Fibroblast of lung (primary cell): ENCODE measurements at regions not wholly inside any gene's neighbourhood (a gene's known extent, or its start where the extent isn't known, plus 50 kb on each side); places are given as distances from the start of the nearest gene placed in this dataset.

Experiments used
- CTCF ChIP-seq, 2 donors: IDR thresholded peaks in 1 of 2; conservative IDR thresholded peaks in 1 of 2; 1 replicate in 1 of 2; 2 replicates in 1 of 2; pipeline ENCODE4 v1.5.1; 2011 to 2012; ENCODE audit warnings: low read length in 2 of 2, control low read depth in 1 of 2, inconsistent platforms in 1 of 2, low read depth in 1 of 2, mild to moderate bottlenecking in 1 of 2
- EZH2 ChIP-seq: IDR thresholded peaks from 2 replicates; pipeline ENCODE4 v1.5.1; 2012; ENCODE audit warnings: low read length, control low read depth, mild to moderate bottlenecking; ENCODE audit errors: missing control alignments

- TF ChIP-seq CTCF (conservative IDR thresholded peaks at IDR 0.05 in 1 of 2, IDR thresholded peaks at IDR 0.05 in 1 of 2; ENCODE audit: low read depth in 1 of 2, low read length in 2 of 2) (no peak), EZH2 (no peak)
These were observed 711.6 kb downstream of the MECOM start for GRCh38 chr3:168951884-168952283.
